ENCODE measurements at regions not wholly inside any gene's neighbourhood (a gene's known extent, or its start where the extent isn't known, plus 50 kb on each side); places are given as distances from the start of the nearest gene placed in this dataset.

DNA sequence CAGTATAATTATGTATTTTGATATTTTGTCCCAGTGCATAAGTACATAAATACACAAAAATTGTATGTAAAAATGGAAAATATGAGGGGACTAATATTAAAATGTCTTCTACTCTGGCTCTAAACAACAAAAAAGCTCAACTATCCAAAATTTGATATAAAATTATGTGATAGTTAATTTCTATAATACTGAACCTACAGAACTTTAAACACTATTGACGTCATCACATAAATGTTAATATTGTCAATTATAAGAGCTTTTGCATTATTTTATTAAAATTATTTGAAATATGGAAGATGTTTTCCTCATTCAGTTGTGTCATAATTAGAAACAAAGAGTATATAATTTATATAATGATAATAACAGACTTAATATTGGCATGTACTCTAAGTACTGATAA, 1139.7 kb upstream of the TMEFF2 start:
- Histone ChIP-seq H3K36me3 (no peaks in the 10 kb centered on the region), H3K27ac (no peak overlapping the region), H3K27me3 (ENCODE audit: insufficient read depth, low read depth, severe bottlenecking) (no peaks in the 10 kb centered on the region), H3K9me3 (ENCODE audit: severe bottlenecking) (no peaks in the 10 kb centered on the region), H3K4me3 (ENCODE audit: low read depth, low read length) (no peak overlapping the region)
- DNase-seq: no peak
- TF ChIP-seq, protein P1, sequence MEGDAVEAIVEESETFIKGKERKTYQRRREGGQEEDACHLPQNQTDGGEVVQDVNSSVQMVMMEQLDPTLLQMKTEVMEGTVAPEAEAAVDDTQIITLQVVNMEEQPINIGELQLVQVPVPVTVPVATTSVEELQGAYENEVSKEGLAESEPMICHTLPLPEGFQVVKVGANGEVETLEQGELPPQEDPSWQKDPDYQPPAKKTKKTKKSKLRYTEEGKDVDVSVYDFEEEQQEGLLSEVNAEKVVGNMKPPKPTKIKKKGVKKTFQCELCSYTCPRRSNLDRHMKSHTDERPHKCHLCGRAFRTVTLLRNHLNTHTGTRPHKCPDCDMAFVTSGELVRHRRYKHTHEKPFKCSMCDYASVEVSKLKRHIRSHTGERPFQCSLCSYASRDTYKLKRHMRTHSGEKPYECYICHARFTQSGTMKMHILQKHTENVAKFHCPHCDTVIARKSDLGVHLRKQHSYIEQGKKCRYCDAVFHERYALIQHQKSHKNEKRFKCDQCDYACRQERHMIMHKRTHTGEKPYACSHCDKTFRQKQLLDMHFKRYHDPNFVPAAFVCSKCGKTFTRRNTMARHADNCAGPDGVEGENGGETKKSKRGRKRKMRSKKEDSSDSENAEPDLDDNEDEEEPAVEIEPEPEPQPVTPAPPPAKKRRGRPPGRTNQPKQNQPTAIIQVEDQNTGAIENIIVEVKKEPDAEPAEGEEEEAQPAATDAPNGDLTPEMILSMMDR (IDR thresholded peaks at IDR 0.05; ENCODE audit: low read depth, low read length): no peak

DNA sequence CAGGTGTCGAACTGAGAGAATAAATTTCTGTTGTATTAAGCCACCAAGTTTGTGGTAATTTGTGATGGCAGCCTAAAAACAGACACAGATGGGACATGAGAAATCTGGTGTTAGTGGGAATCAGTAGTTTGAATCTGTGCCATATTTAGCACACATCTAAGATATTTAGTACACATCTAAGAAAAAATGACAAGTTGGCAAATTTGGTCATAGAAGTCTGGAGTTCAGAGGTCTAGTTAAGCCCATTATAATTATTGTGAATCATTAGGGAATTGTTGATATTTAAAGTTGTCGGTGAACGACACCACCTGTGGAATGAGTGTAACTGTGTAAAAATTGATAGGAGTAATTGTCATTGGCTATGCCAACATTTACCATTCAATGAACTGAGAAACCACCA, 1138.8 kb upstream of the TMEFF2 start:
- Histone ChIP-seq H3K27me3 (ENCODE audit: insufficient read depth, low read depth, severe bottlenecking) (no peaks in the 10 kb centered on the region), H3K27ac (no peak overlapping the region), H3K4me3 (ENCODE audit: low read depth, low read length) (no peak overlapping the region), H3K9me3 (ENCODE audit: severe bottlenecking) (no peaks in the 10 kb centered on the region), H3K36me3 (no peaks in the 10 kb centered on the region)
- TF ChIP-seq, protein P1 (IDR thresholded peaks at IDR 0.05; ENCODE audit: low read depth, low read length): no peak
- no peak for DNase-seq

DNA sequence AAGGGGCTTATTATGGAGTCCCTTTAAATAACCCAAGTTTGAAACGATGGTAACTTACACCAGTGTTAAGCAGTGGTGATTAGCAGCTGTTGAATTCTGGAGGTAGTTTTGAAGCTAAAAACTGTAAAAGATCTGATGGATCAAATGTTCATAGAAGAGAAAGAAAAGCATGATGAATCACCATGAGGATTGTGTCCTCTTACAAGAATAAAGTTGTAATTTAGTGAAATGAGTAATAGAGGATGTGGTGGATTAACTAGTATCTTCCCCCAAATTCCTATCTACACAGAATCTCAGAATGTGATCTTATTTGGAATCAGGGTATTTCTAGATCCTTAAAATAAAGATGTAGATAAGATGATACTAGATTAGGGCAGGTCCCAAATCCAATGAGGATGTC, 1138.2 kb upstream of the TMEFF2 start:
- Histone ChIP-seq H3K9me3 (ENCODE audit: severe bottlenecking) (no peaks in the 10 kb centered on the region), H3K27ac (no peak overlapping the region), H3K27me3 (ENCODE audit: insufficient read depth, low read depth, severe bottlenecking) (no peaks in the 10 kb centered on the region), H3K4me3 (ENCODE audit: low read depth, low read length) (no peak overlapping the region), H3K36me3 (no peaks in the 10 kb centered on the region)
- no peak for DNase-seq
- TF ChIP-seq, protein P1 (IDR thresholded peaks at IDR 0.05; ENCODE audit: low read depth, low read length): no peak

DNA sequence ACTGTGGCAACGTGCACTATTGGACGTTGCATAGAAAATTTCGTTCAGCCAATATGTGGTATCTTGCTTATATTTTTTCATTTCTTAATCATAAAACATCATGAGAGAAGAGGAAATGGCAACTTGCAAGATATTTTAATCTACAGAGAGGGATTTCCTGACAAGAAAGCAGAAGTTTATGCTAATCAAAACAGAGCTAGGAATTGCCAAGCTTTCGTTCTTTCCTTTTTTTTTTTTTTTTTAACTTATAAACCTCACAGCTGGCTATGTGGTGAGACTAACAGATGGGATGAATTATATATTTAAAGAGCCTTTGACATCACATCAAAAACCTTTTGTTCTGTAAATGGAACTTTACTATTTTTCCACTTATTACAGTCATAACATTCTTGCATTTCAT, 1136.9 kb upstream of the TMEFF2 start:
- no peak overlapping the region for H3K4me3 ChIP-seq (ENCODE audit: low read depth, low read length)
- TF ChIP-seq, protein P1 (IDR thresholded peaks at IDR 0.05; ENCODE audit: low read depth, low read length): no peak
- no peaks in the 10 kb centered on the region for H3K27me3 ChIP-seq (ENCODE audit: insufficient read depth, low read depth, severe bottlenecking)
- H3K36me3 ChIP-seq: no peaks in the 10 kb centered on the region
- H3K9me3 ChIP-seq (ENCODE audit: severe bottlenecking): no peaks in the 10 kb centered on the region
- DNase-seq: no peak
- no peak overlapping the region for H3K27ac ChIP-seq

DNA sequence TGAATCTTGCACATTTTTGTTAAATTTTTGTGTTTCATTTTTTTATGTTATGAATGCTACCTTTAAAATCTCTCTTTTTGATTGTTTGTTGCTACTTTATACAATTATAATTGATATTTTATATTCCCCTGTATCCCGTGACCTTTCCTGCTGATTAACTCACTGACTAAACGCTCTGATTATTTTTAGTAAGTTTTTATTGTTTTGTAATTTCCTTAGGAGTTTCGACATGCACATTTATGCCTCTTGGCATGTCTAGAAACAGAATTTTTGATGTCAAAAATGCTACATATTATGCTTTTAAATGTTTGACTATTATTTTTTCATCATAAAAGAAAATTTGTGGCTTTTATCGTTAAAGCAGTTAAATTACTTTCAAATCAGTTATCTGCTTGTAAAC, 1131.6 kb upstream of the TMEFF2 start:
- H3K4me3 ChIP-seq (ENCODE audit: low read depth, low read length): no peak overlapping the region
- no peak overlapping the region for H3K27ac ChIP-seq
- TF ChIP-seq, protein P1 (IDR thresholded peaks at IDR 0.05; ENCODE audit: low read depth, low read length): no peak
- DNase-seq: no peak
- no peaks in the 10 kb centered on the region for H3K36me3 ChIP-seq
- no peaks in the 10 kb centered on the region for H3K9me3 ChIP-seq (ENCODE audit: severe bottlenecking)
- H3K27me3 ChIP-seq (ENCODE audit: insufficient read depth, low read depth, severe bottlenecking): no peaks in the 10 kb centered on the region

DNA sequence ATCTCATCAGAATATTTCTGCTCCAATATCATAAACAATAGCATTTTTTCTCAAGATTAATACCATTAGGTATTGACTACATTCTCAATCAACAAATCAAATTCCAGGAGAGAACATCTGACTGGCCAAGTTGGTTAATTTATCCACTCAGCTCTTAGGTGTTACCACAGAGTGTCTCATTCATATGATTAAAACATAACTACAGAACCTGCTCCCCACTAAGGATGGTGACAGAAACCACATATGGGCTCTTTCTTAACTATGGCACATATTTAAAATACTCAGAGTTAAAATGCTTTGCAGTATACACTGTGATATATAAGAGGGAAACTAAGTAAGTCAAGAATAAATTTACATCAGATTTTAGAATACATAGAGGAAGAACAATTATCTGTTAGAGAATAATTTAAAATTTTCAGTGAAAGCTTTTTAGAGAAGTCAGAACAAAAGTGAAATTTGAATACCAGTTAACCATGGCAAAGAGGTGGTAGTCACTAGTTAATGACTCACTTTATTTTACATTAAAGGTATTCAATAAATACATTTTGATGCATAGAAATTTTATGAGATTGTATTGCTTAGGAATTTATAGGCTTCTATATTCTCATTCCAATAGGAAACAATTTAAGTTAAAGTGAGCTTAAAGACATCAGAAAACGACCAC, 1120.8 kb upstream of the TMEFF2 start:
- Histone ChIP-seq H3K9me3 (ENCODE audit: severe bottlenecking) (no peaks in the 10 kb centered on the region), H3K27ac (no peak overlapping the region), H3K36me3 (no peaks in the 10 kb centered on the region), H3K4me3 (ENCODE audit: low read depth, low read length) (no peak overlapping the region), H3K27me3 (ENCODE audit: insufficient read depth, low read depth, severe bottlenecking) (no peaks in the 10 kb centered on the region)
- DNase-seq: no peak
- TF ChIP-seq, protein P1 (IDR thresholded peaks at IDR 0.05; ENCODE audit: low read depth, low read length): no peak

Measured in WERI-Rb-1 (cell line).